Upper lobe of left lung (tissue), 6 donors: ENCODE measurements at regions not wholly inside any gene's neighbourhood (a gene's known extent, or its start where the extent isn't known, plus 50 kb on each side); places are given as distances from the start of the nearest gene placed in this dataset.
A peak's percentile ranks its signal among the peaks of the same experiment; 100 is the strongest.

Experiments
- ATAC-seq, 2 donors: fragments of 200-7000 bp; cut with Tn5 transposase; one replicate each; pipeline ENCODE4 v1.9.1; 2022; ENCODE audit warnings: mild to moderate bottlenecking in 2 of 2, moderate library complexity in 2 of 2; ENCODE audit not compliant: low FRiP score in 2 of 2
- DNase-seq, 2 donors: peaks; one replicate each; pipeline ENCODE4 v3.0.0-alpha.2; 2019 to 2020
- H3K27ac ChIP-seq, 4 donors: fragments of 200-600 bp; sonication (generic); one replicate each; pipeline ENCODE4 v1.5.1; 2016 to 2019
- H3K27me3 ChIP-seq, 4 donors: fragments of 200-600 bp; sonication (generic); one replicate each; pipeline ENCODE4 v1.5.1; 2017 to 2019
- H3K36me3 ChIP-seq, 4 donors: fragments of 200-600 bp; sonication (generic); one replicate each; pipeline ENCODE4 v1.5.1; 2016 to 2019
- H3K4me1 ChIP-seq, 4 donors: fragments of 200-600 bp; sonication (generic); one replicate each; pipeline ENCODE4 v1.5.1; 2018 to 2019
- H3K4me3 ChIP-seq, 4 donors: fragments of 200-600 bp; sonication (generic); one replicate each; pipeline ENCODE4 v1.5.1; 2017 to 2019; ENCODE audit warnings: mild to moderate bottlenecking in 2 of 4, moderate library complexity in 1 of 4
- H3K9me3 ChIP-seq, 4 donors: fragments of 200-600 bp; sonication (generic); one replicate each; pipeline ENCODE4 v1.5.1; 2018 to 2019
- EP300 ChIP-seq, 4 donors: sonication (generic); formaldehyde crosslinking; IDR thresholded peaks; one replicate each; pipeline ENCODE4 v1.5.1; 2017; ENCODE audit warnings: antibody characterized with exemption in 4 of 4, control low read depth in 2 of 4
- POLR2A ChIP-seq, 4 donors: fragments of 450-650 bp; IDR thresholded peaks; one replicate each; pipeline ENCODE4 v1.5.1; 2016 to 2017; ENCODE audit warnings: antibody characterized with exemption in 4 of 4, mild to moderate bottlenecking in 2 of 4
- POLR2AphosphoS5 ChIP-seq, 2 donors: sonication (generic); formaldehyde crosslinking; IDR thresholded peaks; one replicate each; pipeline ENCODE4 v1.5.1; 2017; ENCODE audit warnings: antibody characterized with exemption in 2 of 2
- WGBS, 2 donors: methylation state at CpG; one replicate each; pipeline ENCODE4 v1.1.5; 2017 to 2018; 5-methylcytosine and 5-hydroxymethylcytosine counted together
- TF ChIP-seq, protein P1 (sequence below), 6 experiments: fragments of 450-650 bp in 4 of 6; fragments of 200-600 bp in 2 of 6; sonication (generic) in 2 of 6; IDR thresholded peaks; one replicate each; pipeline ENCODE4 v1.5.1; 2016 to 2019; ENCODE audit warnings: antibody characterized with exemption in 6 of 6
- donor health status: DM: no; HTN: no; CAD: no; lungs with moderate emphysema.
- donor health status: DM: no; HTN: yes; CAD: no; lungs with severe emphysema.

GRCh38 chr2:239758279-239758877 lies 266.8 kb downstream of the NDUFA10 start:
- TF ChIP-seq POLR2A (IDR thresholded peaks at IDR 0.05) (no peak), EP300 (IDR thresholded peaks at IDR 0.05) (no peak), POLR2AphosphoS5 (IDR thresholded peaks at IDR 0.05) (no peak)
- TF ChIP-seq, protein P1, sequence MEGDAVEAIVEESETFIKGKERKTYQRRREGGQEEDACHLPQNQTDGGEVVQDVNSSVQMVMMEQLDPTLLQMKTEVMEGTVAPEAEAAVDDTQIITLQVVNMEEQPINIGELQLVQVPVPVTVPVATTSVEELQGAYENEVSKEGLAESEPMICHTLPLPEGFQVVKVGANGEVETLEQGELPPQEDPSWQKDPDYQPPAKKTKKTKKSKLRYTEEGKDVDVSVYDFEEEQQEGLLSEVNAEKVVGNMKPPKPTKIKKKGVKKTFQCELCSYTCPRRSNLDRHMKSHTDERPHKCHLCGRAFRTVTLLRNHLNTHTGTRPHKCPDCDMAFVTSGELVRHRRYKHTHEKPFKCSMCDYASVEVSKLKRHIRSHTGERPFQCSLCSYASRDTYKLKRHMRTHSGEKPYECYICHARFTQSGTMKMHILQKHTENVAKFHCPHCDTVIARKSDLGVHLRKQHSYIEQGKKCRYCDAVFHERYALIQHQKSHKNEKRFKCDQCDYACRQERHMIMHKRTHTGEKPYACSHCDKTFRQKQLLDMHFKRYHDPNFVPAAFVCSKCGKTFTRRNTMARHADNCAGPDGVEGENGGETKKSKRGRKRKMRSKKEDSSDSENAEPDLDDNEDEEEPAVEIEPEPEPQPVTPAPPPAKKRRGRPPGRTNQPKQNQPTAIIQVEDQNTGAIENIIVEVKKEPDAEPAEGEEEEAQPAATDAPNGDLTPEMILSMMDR (IDR thresholded peaks at IDR 0.05), result no peak
- no peak overlapping the region for H3K27ac ChIP-seq
- ATAC-seq, result no peak
- H3K4me1 ChIP-seq, result peaks cover 7 to 8% (median 7%) of the 10 kb centered on the region in 4 donors
- H3K4me3 ChIP-seq, result no peak overlapping the region
- 55 to 72% methylated on average over 18 of the region's 18 CpGs for WGBS, 2 donors
- no peaks in the 10 kb centered on the region for H3K36me3 ChIP-seq
- no peaks in the 10 kb centered on the region for H3K9me3 ChIP-seq
- no peaks in the 10 kb centered on the region for H3K27me3 ChIP-seq
- DNase-seq, result peak in 1 of 2 donors; percentile 29

GRCh38 chr2:239756790-239757760 lies 268.1 kb downstream of the NDUFA10 start:
- Histone ChIP-seq H3K36me3 (no peaks in the 10 kb centered on the region), H3K4me3 (no peak overlapping the region), H3K4me1 (peaks cover 7 to 11% (median 7%) of the 10 kb centered on the region in 4 donors), H3K27me3 (no peaks in the 10 kb centered on the region), H3K9me3 (no peaks in the 10 kb centered on the region), H3K27ac (no peak overlapping the region)
- ATAC-seq (no peak), DNase-seq (peak in 1 of 2 donors; percentile 44)
- TF ChIP-seq, protein P1 (IDR thresholded peaks at IDR 0.05), result no peak
- no peak for TF ChIP-seq POLR2A (IDR thresholded peaks at IDR 0.05)
- no peak for TF ChIP-seq POLR2AphosphoS5 (IDR thresholded peaks at IDR 0.05)
- no peak for TF ChIP-seq EP300 (IDR thresholded peaks at IDR 0.05)
- WGBS, 2 donors, result 64 to 68% methylated on average over 24 to 31 of the region's 31 CpGs

DNA sequence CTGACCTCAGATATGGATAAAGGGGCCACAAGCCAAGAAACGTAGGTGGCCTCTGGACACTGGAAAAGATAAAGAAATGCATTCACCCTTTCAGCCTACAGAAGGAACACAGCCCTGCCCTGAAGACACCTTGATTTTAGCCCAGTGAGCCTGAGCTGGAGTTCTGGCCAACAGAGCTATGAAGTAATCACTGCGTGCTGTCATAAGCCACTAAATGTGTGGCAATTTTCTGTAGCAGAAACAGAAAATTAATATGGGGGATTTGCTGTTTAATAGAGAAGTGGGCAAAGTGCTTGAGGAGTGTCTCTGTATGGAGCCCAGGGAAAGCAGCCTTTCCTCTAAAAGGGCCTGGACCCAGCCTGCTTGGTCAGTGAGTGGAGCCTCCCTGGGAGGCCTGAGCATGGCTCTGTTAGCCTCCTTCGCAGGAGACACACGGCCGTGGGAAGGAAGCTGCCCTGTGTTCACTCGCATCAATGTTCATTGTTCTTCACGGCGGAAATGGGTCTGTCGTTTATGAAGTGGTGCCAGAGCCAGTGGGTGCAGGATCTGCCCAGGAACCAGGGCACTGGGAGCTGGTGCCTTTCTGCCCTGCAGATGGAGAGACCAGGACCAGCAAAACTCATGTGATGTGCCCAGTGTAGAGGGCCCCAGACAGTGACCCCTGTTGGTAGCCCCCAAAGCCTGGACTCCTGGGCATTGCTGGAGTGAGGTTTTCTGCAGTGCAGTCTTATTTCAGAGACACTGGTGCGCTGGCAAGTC lies 268.9 kb downstream of the NDUFA10 start:
- H3K27ac ChIP-seq, result no peak overlapping the region
- no peak for ATAC-seq
- H3K36me3 ChIP-seq, result no peaks in the 10 kb centered on the region
- 50 to 70% methylated on average over 10 of the region's 10 CpGs for WGBS, 2 donors
- H3K4me3 ChIP-seq, result no peak overlapping the region
- H3K27me3 ChIP-seq, result no peaks in the 10 kb centered on the region
- no peak for DNase-seq
- H3K4me1 ChIP-seq, result peaks cover 9 to 19% (median 13%) of the 10 kb centered on the region in 4 donors
- TF ChIP-seq, protein P1 (IDR thresholded peaks at IDR 0.05), result no peak
- TF ChIP-seq EP300 (IDR thresholded peaks at IDR 0.05) (no peak), POLR2AphosphoS5 (IDR thresholded peaks at IDR 0.05) (no peak), POLR2A (IDR thresholded peaks at IDR 0.05) (no peak)
- H3K9me3 ChIP-seq, result no peaks in the 10 kb centered on the region

DNA sequence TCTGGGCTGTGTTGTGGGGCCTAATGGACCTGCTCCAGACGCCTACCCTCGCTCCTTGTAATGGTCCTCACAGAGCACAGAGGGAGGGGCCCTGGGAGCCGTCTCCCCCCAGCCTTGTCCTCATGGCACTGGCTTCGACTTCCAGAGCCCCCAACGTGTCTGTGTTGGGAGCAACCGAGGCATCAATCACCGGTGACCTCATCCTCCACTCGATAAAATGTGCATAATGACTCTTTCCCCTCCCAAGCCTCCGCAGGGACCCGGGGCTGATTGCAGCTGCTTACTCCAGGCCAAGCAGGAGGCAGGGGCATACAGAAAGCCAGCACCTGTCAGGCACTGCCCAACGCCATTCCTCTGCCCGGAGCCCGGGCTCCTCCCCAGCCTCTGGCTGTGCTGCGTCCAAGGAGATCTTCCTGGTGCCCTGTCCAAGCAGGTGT lies 271.7 kb downstream of the NDUFA10 start:
- H3K4me3 ChIP-seq, result no peak overlapping the region
- no peak overlapping the region for H3K27ac ChIP-seq
- WGBS, 2 donors, result 84 to 92% methylated on average over 13 of the region's 14 CpGs
- TF ChIP-seq POLR2A (IDR thresholded peaks at IDR 0.05), result no peak
- TF ChIP-seq EP300 (IDR thresholded peaks at IDR 0.05), result no peak
- TF ChIP-seq, protein P1 (IDR thresholded peaks at IDR 0.05), result no peak
- no peak for TF ChIP-seq POLR2AphosphoS5 (IDR thresholded peaks at IDR 0.05)
- peaks cover 9 to 19% (median 13%) of the 10 kb centered on the region in 4 donors for H3K4me1 ChIP-seq
- no peaks in the 10 kb centered on the region for H3K27me3 ChIP-seq
- no peak for ATAC-seq
- peak in 1 of 2 donors; percentile 55 for DNase-seq
- H3K9me3 ChIP-seq, result no peaks in the 10 kb centered on the region
- H3K36me3 ChIP-seq, result no peaks in the 10 kb centered on the region
